HepG2 (cell line): ENCODE measurements at regions not wholly inside any gene's neighbourhood (a gene's known extent, or its start where the extent isn't known, plus 50 kb on each side); places are given as distances from the start of the nearest gene placed in this dataset.

ENCODE experiments used
- AHDC1 ChIP-seq: sonication (generic); formaldehyde crosslinking; IDR thresholded peaks from 2 replicates; pipeline ENCODE4 v1.5.1; 2020; ENCODE audit warnings: mild to moderate bottlenecking, missing genetic modification reagents, borderline replicate concordance
- CCAR2 ChIP-seq: fragments of 200-400 bp; formaldehyde crosslinking; optimal IDR thresholded peaks from 2 replicates; pipeline ENCODE3; 2018; ENCODE audit warnings: low read depth, mild to moderate bottlenecking, low read length, moderate library complexity
- CENPBD1 ChIP-seq: sonication (generic); formaldehyde crosslinking; IDR thresholded peaks from 2 replicates; pipeline ENCODE4 v1.8.0; 2022; ENCODE audit warnings: missing genetic modification reagents, low read depth, mild to moderate bottlenecking, borderline replicate concordance
- ELF3 ChIP-seq: IDR thresholded peaks from 2 replicates; pipeline ENCODE4 v1.6.1; 2016; ENCODE audit warnings: missing genetic modification reagents, missing compliant biosample characterization
- FOXP1 ChIP-seq, 2 experiments: fragments of 450-650 bp in 1 of 2; IDR thresholded peaks; 2 replicates each; pipeline ENCODE4 v1.6.1; 2017 to 2018; ENCODE audit warnings: antibody characterized with exemption in 1 of 2
- HMGXB4 ChIP-seq, 2 experiments: sonication (generic) in 1 of 2; formaldehyde crosslinking in 1 of 2; IDR thresholded peaks; 2 replicates each; pipeline versions ENCODE4 v1.4.0 to v1.6.1; 2018 to 2020; ENCODE audit warnings: missing genetic modification reagents in 2 of 2, borderline replicate concordance in 1 of 2, low read depth in 1 of 2, mild to moderate bottlenecking in 1 of 2, missing biosample characterization in 1 of 2
- KDM5B ChIP-seq: sonication (generic); formaldehyde crosslinking; IDR thresholded peaks from 2 replicates; pipeline ENCODE4 v1.4.0; 2020; ENCODE audit warnings: missing genetic modification reagents, mild to moderate bottlenecking, borderline replicate concordance
- PAXIP1 ChIP-seq: sonication (generic); formaldehyde crosslinking; conservative IDR thresholded peaks from 2 replicates; pipeline ENCODE4 v1.4.0; 2020; ENCODE audit warnings: mild to moderate bottlenecking, missing genetic modification reagents, moderate library complexity
- RCOR2 ChIP-seq: IDR thresholded peaks from 2 replicates; pipeline ENCODE4 v1.6.1; 2016; ENCODE audit warnings: missing biosample characterization, missing genetic modification reagents
- REPIN1 ChIP-seq: sonication (generic); formaldehyde crosslinking; IDR thresholded peaks from 2 replicates; pipeline ENCODE4 v1.8.0; 2022; ENCODE audit warnings: missing genetic modification reagents, low read depth, mild to moderate bottlenecking, borderline replicate concordance
- RFXANK ChIP-seq: IDR thresholded peaks from 2 replicates; pipeline ENCODE4 v1.6.1; 2016
- RXRB ChIP-seq: IDR thresholded peaks from 2 replicates; pipeline ENCODE4 v1.6.1; 2016; ENCODE audit warnings: borderline replicate concordance, missing genetic modification reagents, missing compliant biosample characterization
- TIGD3 ChIP-seq: sonication (generic); formaldehyde crosslinking; IDR thresholded peaks from 2 replicates; pipeline ENCODE4 v1.5.1; 2020; ENCODE audit warnings: mild to moderate bottlenecking, missing genetic modification reagents, borderline replicate concordance
- TRIM24 ChIP-seq: sonication (generic); formaldehyde crosslinking; IDR thresholded peaks from 2 replicates; pipeline ENCODE4 v1.8.0; 2022; ENCODE audit warnings: mild to moderate bottlenecking, missing genetic modification reagents
- U2AF1 ChIP-seq: fragments of 200-400 bp; formaldehyde crosslinking; optimal IDR thresholded peaks from 2 replicates; pipeline ENCODE3; 2017; ENCODE audit warnings: mild to moderate bottlenecking, low read depth, low read length
- ZNF17 ChIP-seq: sonication (generic); formaldehyde crosslinking; IDR thresholded peaks from 2 replicates; pipeline ENCODE4 v1.5.0; 2020; ENCODE audit warnings: mild to moderate bottlenecking, missing genetic modification reagents

GRCh38 chr15:69874321-69874720 lies 223.4 kb downstream of the TLE3 start (continued):
- TF ChIP-seq U2AF1 (no peak), ELF3 (CRISPR knock-in tag) (no peak), KDM5B (no peak), RFXANK (no peak), AHDC1 (CRISPR knock-in tag) (no peak), REPIN1 (CRISPR knock-in tag) (no peak), HMGXB4 (CRISPR knock-in tag; IDR thresholded peaks at IDR 0.05; ENCODE audit: borderline replicate concordance in 1 of 2, low read depth in 1 of 2) (no peak), RCOR2 (CRISPR knock-in tag) (no peak), CCAR2 (no peak), TRIM24 (0 out of 2 replicates have a peak, but pooled peaks have one; percentile 15), RXRB (peak; percentile 40; the same call in 1 of the 2 replicates), PAXIP1 (CRISPR knock-in tag) (peak; percentile 63), TIGD3 (CRISPR knock-in tag) (no peak), FOXP1 (IDR thresholded peaks at IDR 0.05) (no peak), FOXP1 (CRISPR knock-in tag; IDR thresholded peaks at IDR 0.05) (peak; percentile 37; the same call in 1 of the 2 replicates), CENPBD1 (CRISPR knock-in tag) (no peak), ZNF17 (CRISPR knock-in tag) (no peak)
